ENCODE measurements at regions not wholly inside any gene's neighbourhood (a gene's known extent, or its start where the extent isn't known, plus 50 kb on each side); places are given as distances from the start of the nearest gene placed in this dataset.

DNA sequence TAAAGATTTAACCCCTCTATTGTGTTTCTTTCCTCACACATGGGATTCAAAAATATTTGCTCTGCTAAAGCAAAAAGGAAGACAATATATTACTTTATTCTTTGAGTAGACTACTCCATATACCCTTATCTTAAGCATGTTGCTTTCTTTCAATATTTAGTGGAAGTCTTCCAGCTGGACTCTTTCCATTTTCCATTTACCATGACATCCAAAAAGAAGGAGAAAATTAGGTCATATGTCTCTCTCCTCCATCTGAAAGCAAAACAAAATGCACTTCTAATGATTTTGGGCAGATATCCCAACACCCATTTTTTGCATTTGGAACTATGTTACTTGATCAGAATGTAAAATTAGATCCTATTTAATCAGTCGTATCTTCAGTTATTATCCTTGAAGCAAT, 1336.5 kb downstream of the PCDH19 start:
- no peaks in the 10 kb centered on the region for H3K27me3 ChIP-seq
- H3K4me1 ChIP-seq (ENCODE audit: insufficient read depth) = no peaks in the 10 kb centered on the region
- H3K36me3 ChIP-seq = no peaks in the 10 kb centered on the region
- TF ChIP-seq EP300 (IDR thresholded peaks at IDR 0.05) (no peak), POLR2A (IDR thresholded peaks at IDR 0.05) (no peak)
- TF ChIP-seq, protein P1, sequence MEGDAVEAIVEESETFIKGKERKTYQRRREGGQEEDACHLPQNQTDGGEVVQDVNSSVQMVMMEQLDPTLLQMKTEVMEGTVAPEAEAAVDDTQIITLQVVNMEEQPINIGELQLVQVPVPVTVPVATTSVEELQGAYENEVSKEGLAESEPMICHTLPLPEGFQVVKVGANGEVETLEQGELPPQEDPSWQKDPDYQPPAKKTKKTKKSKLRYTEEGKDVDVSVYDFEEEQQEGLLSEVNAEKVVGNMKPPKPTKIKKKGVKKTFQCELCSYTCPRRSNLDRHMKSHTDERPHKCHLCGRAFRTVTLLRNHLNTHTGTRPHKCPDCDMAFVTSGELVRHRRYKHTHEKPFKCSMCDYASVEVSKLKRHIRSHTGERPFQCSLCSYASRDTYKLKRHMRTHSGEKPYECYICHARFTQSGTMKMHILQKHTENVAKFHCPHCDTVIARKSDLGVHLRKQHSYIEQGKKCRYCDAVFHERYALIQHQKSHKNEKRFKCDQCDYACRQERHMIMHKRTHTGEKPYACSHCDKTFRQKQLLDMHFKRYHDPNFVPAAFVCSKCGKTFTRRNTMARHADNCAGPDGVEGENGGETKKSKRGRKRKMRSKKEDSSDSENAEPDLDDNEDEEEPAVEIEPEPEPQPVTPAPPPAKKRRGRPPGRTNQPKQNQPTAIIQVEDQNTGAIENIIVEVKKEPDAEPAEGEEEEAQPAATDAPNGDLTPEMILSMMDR (IDR thresholded peaks at IDR 0.05) = no peak
- intact Hi-C loops (cut with DNase I) = no loop called here
- DNase-seq = no peak
- no peaks in the 10 kb centered on the region for H3K9me3 ChIP-seq
- H3K27ac ChIP-seq = no peak overlapping the region
- H3K4me3 ChIP-seq = no peak overlapping the region
- 49 to 63% (median 55%) methylated on average over 1 of the region's 1 CpG for WGBS, 3 donors

DNA sequence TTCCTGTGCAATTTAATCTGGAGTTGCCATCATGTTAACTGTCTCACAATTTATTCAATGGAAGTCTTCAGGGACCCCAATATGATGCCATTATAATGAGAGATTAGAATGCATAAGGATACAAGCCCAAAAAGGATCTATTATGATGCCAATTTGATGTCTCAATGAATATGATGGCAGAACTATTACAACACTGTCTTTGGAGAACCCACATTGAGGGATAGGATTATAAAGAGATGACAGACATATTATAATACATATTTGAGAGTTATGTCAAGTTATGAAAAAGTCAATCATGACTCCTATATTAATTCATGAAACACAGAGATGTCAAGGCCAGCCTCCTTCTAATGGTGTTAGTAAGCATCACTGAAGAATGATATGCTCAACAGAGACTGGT, 1358.4 kb downstream of the PCDH19 start:
- no peak for DNase-seq
- no peak overlapping the region for H3K4me3 ChIP-seq

DNA sequence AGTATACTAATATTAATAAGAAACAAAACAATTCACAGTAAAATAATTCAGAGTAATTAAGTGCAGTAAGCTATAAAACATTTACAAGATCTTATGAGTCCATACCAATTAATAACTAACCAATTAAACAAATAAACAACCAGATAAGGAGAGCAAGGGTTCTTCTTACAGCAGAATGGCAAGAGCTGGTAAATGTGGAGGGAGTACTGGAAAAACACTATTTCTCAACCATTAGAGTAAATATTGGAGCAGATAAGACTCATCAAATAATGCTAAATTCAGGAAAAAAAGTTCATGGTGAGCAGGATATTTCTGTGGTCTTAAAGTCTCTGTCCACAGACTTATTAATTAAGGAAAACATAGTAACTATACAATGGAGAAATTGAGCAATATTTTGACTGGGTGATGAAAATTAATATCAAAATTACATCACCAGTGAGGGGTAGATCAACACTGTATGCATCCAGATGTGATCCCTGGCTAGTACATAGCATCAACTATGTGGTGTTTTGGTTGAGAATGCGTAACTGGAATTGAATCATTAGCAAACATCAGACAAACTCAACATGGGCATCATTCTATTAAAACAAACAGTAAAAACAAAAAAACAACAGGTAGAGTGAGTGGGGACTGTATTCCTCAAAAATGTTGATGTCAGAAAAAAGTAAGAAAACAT, 1376.7 kb downstream of the PCDH19 start:
- DNase-seq = no peak
- intact Hi-C loops (cut with DNase I) = no loop called here
- no peaks in the 10 kb centered on the region for H3K36me3 ChIP-seq
- H3K4me1 ChIP-seq (ENCODE audit: insufficient read depth) = no peaks in the 10 kb centered on the region
- no peak overlapping the region for H3K27ac ChIP-seq
- H3K27me3 ChIP-seq = no peaks in the 10 kb centered on the region
- no peak overlapping the region for H3K4me3 ChIP-seq
- no peaks in the 10 kb centered on the region for H3K9me3 ChIP-seq
- 74 to 80% (median 77%) methylated on average over 1 of the region's 1 CpG for WGBS, 3 donors
- TF ChIP-seq EP300 (IDR thresholded peaks at IDR 0.05) = no peak
- no peak for TF ChIP-seq POLR2A (IDR thresholded peaks at IDR 0.05)
- TF ChIP-seq, protein P1 (IDR thresholded peaks at IDR 0.05) = no peak

More for the DNA sequence above, 1358.4 kb downstream of the PCDH19 start:
- intact Hi-C loops (cut with DNase I) = no loop called here
- H3K27ac ChIP-seq = no peak overlapping the region
- no peaks in the 10 kb centered on the region for H3K9me3 ChIP-seq
- H3K27me3 ChIP-seq = no peaks in the 10 kb centered on the region
- TF ChIP-seq POLR2A (IDR thresholded peaks at IDR 0.05) (no peak), EP300 (IDR thresholded peaks at IDR 0.05) (no peak)
- TF ChIP-seq, protein P1 (IDR thresholded peaks at IDR 0.05) = no peak
- no peaks in the 10 kb centered on the region for H3K36me3 ChIP-seq
- no peaks in the 10 kb centered on the region for H3K4me1 ChIP-seq (ENCODE audit: insufficient read depth)

DNA sequence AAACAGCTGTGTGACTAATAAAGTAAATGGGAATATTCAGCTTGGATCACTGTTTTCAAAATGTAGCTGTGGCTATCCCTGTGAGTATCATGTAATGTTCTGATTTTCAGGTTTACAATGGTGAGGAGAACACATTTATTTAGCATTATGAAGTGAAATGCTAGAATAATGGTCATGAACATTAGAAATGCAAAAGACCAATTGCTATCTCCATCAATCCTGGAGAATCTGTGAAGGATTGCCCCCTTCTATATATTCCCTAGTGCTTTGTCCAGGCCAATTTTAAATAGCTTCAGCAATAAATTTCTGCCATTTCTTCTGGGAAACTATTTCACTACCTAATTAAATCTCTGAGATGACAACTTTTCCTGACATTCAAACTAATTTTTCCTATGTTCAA, 1399.1 kb downstream of the PCDH19 start:
- intact Hi-C loops (cut with DNase I) = no loop called here
- DNase-seq = no peak
- TF ChIP-seq EP300 (IDR thresholded peaks at IDR 0.05) (no peak), POLR2A (IDR thresholded peaks at IDR 0.05) (no peak)
- TF ChIP-seq, protein P1 (IDR thresholded peaks at IDR 0.05) = no peak
- Histone ChIP-seq H3K4me1 (ENCODE audit: insufficient read depth) (no peaks in the 10 kb centered on the region), H3K27me3 (no peaks in the 10 kb centered on the region), H3K9me3 (no peaks in the 10 kb centered on the region), H3K4me3 (no peak overlapping the region), H3K36me3 (no peaks in the 10 kb centered on the region), H3K27ac (no peak overlapping the region)
